Posterior cingulate gyrus (tissue), 11 donors: ENCODE measurements at regions not wholly inside any gene's neighbourhood (a gene's known extent, or its start where the extent isn't known, plus 50 kb on each side); places are given as distances from the start of the nearest gene placed in this dataset.
A peak's percentile ranks its signal among the peaks of the same experiment; 100 is the strongest.

Source experiments
- DNase-seq, 10 donors: peaks; one replicate each; pipeline versions ENCODE4 v3.0.0 to v3.0.0-alpha.2; 2020 to 2021; ENCODE audit warnings: mixed read lengths in 3 of 10
- intact Hi-C: fragments of 100-400 bp; cut with DNase I; formaldehyde crosslinking; loops from one replicate; pipeline ENCODE4 v1.15.1; 2023

DNA sequence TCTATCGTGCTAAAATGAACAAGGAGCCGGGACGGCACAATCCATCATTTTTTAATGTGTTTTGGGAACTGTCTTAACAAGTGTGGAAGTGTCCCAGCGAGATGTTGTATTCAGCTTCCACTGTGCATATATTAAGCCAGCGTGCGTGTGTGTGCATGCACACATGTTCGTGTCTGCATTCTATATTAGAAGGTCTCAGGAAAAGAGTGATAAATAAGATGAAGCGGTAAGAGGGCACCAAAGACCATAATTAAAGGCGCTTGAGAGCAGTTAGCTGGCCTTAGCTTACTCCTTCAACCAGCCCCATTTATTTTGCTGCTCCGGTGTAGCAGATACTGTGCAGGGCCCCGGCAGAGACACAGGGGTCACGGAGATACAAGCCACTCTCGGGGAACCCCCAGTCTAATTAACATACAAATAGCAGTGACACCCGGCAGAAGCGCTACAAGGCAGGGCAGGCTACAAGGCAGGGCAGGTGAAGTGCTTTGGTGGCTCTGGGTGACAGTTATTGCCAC lies 206.5 kb upstream of the RREB1 start:
- intact Hi-C loops, result no loop called here
- peak in 1 of 10 donors; percentile 56 for DNase-seq

DNA sequence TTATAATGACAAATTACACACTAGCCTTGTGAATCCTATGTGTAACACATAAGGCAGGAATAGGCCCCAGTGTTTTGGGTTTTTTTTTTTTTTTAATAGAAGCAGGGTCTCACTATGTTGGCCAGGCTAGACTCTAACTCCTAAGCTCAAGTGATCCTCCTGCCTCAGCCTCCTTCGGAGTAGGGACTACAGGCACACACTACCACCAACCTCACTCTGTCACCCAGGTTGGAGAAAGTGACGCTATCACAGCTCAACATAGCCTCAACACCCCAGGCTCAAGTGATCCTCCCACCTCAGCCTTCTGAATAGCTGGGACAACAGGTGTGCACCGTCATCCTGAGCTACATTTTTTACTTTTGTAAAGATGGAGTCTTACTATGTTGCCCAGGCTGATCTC lies 205.8 kb upstream of the RREB1 start:
- no peak for DNase-seq
- intact Hi-C loops, result no loop called here

DNA sequence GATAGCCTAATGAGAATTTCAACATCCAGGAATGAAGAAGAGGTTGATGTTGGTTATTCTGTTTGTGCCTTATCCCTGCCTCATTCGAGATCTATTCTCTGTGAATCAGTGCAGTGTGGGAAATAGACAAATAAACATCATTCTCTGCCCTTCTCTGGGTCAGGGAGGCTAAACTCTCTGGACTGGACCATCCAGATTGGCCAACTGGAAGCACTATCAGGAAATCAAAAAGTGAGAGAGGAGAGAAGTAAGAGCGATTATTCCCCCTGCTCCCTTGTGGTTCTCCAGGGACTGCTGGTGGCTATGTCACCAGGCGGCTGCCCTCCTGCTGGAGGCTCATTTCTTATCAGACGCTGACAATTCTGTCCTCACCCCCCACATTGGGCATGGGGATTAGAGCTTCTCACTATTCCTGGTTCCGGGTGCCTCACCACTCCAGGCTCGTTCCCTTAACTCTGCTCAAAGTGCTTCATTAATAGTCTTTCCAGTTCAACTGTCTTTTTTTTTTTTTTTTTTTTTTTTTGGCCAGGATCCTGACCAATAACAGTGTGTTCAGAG lies 201.7 kb upstream of the RREB1 start:
- intact Hi-C loops, result no loop called here
- no peak for DNase-seq

DNA sequence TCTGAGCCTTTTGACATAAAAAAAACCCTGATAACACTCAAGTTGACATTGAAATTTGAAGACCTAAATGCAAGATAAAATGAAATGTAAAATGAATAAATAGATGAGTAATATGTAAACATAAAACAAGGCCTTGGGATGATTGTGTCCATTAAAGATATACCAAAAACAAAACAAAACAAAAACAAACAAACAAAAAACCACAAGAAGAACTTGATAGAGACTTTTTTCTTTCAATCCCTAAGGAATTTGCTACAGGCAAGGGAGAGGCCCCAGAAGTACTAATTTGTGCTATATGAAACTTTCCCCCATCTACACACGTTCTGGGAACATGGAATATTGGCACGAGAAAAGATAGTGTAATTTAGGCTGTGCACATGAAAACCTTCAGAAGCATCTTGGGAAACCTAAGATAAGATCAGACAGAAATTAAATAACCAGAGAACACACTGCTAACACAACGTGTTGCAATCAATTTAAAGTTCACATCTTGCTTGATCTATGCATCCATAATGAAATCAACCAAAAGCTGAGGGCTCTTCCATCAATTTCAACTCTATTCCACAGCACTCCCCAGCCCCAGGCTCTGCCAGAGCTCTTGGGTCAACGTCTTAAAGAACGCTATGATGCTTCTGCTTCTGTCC lies 201.1 kb upstream of the RREB1 start:
- intact Hi-C loops, result no loop called here
- DNase-seq, result no peak

DNA sequence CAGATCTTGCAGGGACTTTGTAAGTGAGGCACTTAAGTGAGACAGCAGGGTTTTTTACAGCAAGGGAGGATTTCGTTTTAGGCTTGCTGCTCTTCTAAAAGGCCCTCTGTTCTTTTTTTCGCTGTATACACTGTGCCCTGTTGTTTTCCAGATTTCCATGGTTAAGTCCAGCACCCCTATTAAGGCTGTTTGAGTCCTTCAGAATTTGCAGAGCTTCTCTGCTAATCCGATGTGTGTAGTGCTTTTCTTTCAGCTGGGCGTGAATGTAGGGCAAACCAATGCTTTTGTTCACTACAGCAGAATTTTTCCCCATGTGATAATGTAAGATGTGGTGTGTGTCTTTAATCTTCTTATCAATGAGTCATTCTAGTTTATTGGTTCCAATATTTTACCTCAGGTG lies 200.5 kb upstream of the RREB1 start:
- DNase-seq, result no peak
- intact Hi-C loops, result no loop called here

DNA sequence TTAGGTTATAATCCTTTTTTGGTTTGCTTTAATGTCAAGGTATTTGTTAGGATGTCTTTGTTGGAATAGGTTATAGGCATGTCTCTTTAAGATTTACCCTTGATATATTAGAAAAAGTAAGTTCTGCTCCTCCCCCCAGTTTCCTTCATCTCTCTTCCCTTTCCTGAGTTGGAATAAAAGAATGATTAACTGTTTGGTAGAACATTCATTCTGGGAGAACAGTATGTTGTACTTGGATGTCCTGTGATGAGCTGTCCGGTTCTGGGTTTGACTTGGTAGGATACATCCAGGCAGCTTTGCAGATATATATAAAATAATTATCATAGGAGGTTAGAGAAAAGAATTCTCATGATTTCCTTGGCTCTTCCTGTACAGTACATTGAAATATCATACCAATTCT lies 199.6 kb upstream of the RREB1 start:
- intact Hi-C loops, result no loop called here
- no peak for DNase-seq

DNA sequence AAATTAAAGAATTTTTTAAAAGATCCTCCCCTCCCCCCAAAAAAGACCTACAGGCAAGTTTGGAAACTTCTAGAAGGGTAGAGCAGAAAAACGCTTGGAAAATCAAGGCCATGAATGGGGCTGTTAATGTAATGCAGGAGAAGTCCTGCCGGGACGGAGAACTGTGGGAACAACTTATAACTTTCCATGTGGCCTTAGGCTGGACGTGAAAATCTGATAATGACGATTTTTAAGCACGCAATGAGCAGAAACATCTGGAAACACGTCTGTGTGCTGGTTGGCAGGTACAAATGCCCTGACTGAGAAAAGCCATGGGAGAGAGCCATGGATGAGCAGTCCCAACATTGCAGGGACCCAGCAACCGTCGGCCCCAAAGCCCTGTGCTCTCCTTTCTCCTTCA lies 198.7 kb upstream of the RREB1 start:
- intact Hi-C loops, result no loop called here
- DNase-seq, result no peak

DNA sequence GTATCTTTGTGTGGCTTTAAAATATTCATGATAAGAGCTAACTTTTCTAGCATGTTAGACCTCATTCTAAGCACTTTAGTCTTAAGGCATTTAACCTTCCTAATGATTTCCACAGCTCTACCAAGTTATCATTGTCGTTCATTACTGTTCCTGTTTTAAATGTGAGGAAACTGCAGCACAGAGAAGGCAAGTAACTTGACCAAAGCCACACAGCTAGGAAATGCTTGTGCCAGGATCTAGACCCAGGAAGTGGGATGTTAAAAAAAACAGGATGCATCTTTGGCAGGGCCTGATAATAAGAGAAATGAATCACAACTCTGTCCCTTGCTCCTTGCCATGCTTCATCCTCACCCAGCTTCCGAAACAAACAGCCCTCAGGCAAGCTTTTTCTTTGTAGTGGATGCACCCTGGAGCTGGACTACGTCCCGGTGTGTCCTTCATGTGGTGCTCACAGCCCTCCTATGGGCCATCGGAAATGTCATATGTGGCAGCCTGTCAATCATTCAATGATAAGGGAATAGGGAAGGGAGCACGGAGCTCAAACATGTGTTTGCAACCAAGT lies 196.9 kb upstream of the RREB1 start:
- intact Hi-C loops, result no loop called here
- no peak for DNase-seq

DNA sequence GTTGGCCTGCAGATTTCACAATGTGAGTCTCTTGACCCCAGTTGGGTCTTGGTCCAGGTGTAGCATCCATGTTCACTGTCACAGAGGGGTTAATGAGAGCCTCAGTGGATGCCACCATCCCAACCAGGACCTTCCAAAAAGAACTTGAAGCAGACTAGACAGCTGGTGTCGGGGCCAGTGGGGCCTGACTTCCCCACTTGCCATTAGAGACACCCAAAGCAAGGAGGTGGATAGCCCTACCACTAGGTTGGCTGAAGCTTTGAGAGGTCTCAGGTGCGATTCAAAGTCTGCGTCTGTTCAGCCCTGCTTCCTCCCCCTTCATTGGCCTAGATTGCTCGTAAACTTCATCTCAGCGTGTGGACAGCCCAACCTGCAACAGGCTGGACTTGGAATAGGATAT lies 196.4 kb upstream of the RREB1 start:
- DNase-seq, result no peak

DNA sequence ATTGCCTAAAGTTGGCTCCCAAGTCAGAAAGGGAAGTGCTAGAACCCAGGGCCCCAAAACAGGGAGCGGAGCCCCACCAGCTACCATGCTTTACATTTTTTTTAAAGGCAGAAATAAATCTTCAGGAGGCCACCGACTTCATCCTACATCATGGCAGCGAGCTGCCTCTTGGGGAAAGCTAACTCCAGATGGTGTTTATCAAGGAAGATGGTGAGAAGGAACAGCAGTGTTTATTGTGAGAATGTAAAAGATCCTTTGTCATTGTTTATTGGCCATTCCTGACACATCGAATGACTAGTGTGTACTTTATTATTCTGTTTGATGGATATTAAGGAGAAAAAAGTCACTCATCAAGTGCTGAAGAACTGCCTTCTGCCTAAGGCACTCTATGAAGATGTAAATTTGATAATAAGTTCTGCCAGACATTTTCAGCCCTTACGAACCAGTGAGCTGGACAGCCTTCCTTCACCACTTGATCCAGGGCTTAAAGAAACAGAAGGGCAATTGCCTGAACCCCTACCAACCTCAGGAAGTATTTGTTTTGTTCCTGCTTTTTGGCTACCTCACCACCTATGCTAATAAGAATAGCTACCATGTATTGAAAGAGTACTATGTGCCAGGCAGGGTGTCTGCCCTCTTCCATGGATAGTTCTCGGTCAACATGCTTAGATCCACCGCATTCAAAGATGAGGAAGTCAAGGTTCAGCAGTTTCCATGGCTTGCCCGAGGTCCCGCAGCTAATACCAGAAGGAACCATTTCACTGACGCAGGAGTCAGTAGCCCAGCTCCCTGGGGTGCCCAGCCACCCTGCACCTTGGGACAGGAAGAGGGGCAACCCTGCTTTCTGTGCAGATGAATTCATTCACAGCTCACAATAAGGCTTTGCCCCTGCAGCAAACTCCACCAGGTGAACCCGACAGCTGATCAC lies 194.7 kb upstream of the RREB1 start:
- DNase-seq, result no peak
- intact Hi-C loops, result no loop called here

More for the DNA sequence above, 196.4 kb upstream of the RREB1 start:
- intact Hi-C loops, result no loop called here

DNA sequence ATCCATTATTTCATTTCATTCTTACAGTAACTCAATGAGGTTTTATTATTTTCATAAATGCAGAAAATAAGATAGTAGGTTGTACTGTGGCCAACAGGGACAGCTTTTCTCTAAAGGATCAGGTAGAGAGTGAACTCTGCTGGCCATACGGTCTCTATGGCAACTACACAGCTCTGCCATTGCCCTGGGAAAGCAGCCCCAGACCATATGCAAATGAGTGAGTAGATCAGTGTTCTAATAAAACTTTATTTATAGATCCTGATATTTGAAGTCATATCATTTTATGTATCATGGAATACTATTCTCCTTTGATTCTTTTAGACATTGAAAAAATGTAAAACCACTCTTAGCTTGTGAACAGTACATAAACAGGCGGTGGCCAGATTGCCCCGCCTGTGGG lies 192.5 kb upstream of the RREB1 start:
- intact Hi-C loops, result no loop called here
- no peak for DNase-seq

DNA sequence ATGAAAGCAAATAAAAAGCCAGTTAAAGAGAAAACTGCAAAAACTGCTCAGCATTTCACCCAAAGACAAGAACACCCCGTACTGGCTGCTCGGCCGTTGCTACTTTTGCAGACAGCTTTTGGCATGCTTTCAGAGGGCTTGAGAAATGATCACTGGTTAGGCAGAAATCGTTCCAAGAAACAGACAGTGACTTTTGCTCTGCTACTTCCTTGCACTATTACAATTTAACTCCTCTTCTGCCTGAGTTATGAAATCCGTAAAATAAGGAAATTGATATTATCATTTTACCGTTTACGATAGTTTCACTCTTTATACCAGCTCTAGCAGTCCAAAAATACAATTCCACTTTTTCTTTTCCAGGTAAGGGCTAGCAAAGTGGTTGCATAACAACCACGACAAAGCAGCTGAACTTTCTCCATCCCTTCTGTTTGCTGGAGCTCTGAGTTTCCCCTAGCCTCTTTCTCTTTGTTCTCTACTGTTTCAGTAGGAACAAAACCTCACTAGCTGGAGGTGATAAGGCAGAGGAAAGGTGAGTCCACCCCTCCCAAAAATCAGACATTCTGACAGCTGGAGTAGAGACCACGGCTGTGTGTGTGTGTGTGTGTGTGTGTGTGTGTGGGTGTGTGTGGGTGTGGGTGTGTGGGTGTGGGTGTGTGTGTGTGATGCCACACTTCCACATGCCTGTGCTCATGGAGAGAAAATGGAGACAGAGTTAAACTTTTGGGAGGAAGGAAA lies 191.8 kb upstream of the RREB1 start:
- DNase-seq, result peak in 2 of 10 donors; percentile 17 to 30
- intact Hi-C loops, result no loop called here

DNA sequence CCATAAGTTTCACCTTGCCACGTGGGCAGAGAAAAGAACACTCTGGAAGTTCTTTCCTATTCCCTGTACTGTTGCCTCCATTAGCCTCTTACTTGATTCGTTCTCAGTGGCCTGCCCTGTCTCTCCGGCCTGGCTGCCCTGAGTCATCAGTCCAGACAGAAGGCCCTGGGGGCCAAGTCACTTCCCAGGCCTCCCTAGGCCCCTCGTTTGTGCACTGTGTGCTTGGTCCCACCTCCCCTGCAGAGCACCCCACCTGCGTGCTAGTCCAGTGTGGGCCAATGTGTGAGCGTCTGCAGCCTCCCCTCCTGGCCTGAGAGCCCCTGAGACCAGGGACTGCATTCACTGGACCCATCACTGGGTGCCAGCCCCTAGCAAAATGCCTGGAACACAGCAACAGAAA lies 191.2 kb upstream of the RREB1 start:
- no peak for DNase-seq

DNA sequence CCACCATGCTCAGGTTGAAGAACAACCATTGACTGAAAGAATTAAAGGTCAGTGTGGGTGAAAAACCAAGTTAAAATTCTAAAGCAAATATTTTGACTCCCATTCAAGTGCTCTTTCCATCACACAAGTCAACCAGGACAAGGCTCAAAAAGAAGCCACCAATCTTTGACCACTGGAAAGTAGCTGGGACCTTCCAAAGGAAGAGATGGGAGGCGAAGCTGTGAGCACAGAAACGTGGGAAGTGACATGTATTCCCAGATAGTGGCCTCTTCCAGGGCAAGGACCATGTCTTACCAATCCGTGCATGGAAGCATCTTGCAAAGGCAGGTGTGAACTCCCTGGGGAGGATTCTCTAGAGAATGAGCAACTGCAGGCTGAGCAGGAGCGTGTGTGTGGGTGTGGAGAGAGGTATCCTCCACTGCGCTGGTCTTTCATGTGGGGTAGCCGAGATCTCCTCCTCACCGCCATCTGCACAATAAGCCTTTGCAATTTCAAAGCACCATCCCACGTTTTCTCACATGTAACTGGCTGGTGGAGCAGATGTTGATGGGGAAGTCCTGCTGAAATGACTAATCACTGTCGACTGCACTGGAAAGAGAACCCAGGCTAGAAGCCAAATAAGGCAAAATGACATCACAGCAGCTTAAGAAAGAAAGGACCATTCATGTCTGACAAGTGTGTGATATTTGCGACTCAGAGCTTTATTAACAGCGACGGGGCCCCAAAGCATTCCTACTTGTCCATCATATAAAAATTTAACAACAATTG lies 189.4 kb upstream of the RREB1 start:
- intact Hi-C loops, result no loop called here
- DNase-seq, result peak in 8 of 10 donors; percentile 39 to 91 (median 57)

More for the DNA sequence above, 191.2 kb upstream of the RREB1 start:
- intact Hi-C loops, result no loop called here

DNA sequence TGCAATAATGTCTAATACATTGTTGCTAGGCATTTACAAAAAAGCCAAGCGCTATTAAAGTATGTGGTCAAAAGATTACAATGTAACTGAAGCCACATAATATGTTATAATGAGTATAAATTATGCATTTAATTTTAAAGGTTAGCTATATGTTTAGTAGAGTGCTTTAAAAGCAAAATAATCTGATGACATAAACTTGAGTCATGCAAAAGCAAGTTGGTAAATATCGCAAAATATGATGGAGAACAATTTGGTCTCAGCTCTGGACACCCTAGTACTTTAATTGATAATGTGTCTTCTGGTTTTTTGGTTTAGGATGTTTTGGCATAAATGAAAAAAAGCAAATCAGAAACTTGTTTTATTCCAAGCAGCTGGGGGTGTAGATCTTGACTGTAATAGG lies 188.6 kb upstream of the RREB1 start:
- no peak for DNase-seq
- intact Hi-C loops, result no loop called here

DNA sequence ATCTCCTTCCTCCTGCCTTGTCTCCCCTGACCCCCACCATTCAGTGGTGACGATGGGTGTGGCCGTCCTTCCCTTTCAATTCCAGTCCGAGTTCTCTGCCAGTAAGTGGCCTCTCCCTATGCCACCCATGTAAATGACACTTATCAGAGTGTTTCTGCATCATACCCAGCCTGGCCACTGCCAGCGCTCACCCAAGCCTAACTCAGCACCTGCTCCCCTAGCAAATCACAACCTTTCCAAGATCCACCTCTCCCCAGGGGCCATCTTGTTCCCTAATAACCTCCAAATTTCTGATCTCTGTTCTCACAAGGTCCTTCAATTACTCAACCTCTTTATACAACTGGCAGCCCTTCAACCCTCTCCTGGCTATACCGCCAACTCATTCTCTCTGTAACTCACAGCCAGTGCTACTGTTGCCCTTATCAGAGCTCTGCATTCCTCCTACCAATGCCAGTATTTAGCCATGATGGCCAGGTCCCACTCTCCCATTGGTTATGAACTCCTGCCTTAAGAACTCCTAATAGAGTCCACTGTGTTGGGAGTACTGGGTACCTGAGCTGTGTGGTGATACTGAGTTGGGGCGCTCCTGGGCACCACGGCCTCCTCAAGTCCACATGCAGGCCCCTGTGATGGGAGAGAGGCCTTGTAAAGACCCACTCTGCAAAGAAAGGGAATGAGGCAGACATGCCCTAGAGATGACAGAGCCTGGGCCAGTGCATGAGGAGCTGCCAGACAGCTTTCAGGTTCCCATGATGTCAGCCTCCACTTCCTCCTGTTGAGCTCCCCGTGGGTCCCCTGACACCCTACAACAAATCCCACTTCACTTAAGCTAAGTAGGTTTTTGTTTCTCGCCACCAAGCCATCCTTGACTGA lies 187.4 kb upstream of the RREB1 start:
- intact Hi-C loops, result no loop called here

DNA sequence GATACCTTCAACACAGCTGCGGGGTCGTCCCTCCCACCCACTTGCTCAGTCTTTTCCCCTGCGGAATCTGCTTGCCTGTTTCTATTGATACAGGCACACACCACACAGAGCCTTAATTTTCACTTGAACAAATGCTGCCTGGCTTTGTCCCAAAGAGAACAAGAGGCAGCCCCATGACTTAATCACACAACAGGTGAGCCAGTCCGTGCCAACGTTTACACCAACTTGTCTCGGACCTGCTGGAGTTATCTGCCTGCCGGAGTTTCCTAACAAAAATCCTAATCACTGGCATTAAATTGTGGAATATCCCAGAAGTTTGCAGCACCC lies 186.8 kb upstream of the RREB1 start:
- DNase-seq, result no peak
- intact Hi-C loops, result no loop called here

More for the DNA sequence above, 187.4 kb upstream of the RREB1 start:
- no peak for DNase-seq

DNA sequence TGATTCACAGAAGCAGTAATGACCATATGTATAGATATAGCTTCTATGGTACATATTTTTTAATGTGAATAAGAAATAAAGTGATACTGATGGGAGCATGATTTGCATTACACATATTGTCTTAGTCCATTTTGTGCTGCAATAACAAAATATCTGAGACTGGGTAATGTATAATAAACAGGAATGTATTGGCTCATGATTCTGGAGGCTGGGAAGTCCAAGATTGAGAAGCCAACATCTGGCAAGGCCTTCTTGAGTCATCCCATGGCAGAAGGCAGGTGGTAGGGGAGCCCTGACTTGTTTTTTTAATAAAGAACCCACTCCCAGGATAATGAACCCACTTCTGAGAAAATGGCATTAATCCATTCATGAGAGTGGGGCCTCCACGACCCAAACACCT lies 185.6 kb upstream of the RREB1 start:
- DNase-seq, result no peak
- intact Hi-C loops, result no loop called here

DNA sequence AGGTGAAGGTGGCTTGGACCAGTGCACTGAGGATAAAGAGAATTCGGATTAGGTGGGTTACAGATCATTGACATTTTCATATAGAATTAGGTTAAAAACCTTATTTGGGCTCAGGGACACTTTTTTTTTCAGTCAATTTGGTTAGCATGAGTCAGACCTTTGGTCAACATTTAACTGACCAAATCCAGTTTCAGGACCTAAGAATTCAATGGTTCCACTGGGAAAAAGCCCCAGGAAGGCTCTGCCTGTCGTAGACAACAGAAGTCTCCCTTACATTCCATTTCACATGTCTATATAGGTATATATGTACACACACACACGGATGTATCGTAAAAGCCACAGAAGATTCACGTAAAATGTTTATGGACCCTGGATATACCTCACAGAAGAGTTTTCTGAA lies 184.2 kb upstream of the RREB1 start:
- no peak for DNase-seq
- intact Hi-C loops, result no loop called here
